IPS-NIHi11 (cell line): ENCODE measurements at regions not wholly inside any gene's neighbourhood (a gene's known extent, or its start where the extent isn't known, plus 50 kb on each side); places are given as distances from the start of the nearest gene placed in this dataset.

ENCODE experiments used
- DNase-seq: peaks from one replicate; pipeline ENCODE4 v3.0.0; 2012; ENCODE audit warnings: mixed read lengths, low spot score

DNA sequence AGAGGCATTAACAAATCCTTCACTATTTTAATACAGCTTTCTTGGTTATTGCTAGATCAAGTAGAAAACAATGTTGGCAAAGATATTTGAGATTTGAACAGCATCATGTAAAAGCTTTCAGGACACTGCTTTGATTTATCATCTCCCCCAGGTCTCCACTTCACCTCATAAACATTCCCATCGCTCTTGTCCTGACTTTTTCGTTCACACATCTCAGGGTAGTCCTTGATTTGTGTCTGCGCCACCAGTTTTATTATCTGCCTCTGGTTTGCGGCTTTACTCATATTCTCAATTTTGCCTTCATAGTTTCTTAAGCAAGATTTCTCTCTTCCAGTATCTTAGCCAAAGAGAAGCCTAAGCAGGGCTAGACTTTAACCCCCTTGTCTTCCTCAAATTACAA is 63.5 kb upstream of the ROR1 start:
- no peak for DNase-seq

GRCh38 chr1:63710761-63711380 is 62.9 kb upstream of the ROR1 start:
- no peak for DNase-seq

DNA sequence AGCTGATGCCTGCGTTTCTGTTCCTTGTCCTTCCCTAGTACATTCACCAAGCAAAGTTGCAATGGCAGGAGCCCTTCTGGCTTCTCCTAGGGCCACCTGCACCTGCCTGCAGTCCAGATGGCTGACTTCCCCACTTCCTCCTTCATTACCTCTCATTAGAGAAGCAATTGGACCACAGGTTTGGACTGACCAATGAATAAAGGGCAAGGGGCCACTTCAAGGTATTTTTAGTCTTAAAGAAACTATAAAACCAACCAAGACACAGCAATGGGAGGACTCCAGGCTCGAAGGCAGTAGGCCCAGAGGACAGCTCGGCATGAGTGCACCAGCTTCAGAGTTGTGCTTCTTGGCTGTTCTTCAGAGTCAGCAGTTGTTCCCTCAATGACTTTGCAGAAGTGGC is 60.8 kb upstream of the ROR1 start:
- no peak for DNase-seq

DNA sequence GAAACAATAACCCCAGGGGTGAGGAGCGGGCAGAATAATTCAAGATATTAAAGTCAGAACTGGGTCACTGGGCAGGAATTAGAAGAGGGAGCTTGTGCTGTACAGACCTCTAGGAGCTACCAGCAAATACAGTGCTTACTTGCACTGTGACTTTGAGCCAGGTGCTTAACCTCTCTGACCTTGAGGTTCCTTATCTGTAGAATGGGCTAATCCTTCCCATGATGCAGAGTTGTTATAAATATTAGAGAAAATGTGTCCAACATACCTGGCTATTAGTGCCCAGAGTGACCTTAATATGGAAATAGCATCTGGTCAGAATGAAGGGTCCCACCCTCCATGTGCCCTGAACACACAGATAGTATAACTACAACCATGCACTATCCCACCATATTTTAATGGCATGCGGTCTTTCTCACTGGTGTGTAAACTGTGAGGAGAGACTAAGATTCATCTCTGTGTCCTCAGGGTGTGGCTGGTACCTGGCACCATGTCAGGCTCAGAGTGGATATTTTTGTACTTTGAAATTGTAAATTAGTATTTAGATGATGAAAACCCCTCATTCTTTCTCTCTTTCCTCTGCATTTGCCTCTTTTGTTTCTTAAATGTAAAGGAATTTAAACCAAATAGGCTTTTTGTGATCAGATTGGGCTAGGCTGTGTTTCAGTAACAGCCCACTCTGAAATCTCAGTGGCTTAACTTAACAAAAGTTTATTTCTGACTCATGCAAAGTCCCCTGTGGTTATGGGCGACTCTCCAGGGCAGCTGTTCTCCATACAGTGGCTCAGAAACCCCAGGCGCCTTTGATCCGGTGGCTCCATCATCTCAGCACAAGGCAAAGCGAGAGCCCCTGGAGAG is 60.0 kb upstream of the ROR1 start:
- peak; percentile 46 for DNase-seq

DNA sequence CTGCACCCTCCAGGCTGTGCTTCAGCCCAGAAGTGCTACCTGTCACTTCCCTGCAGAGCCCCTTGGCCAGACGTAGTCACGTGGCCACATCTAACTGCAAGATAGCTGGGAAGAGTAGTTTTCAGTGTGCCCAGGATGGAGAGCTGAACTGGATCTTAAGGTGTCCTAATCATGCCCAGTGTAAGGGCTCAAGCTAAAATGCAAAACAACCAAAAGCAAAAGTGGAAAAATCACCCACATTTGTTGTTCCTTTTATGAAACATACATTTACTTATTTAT is 59.4 kb upstream of the ROR1 start:
- DNase-seq, result no peak

GRCh38 chr1:63717511-63718065 is 56.2 kb upstream of the ROR1 start:
- DNase-seq, result no peak

DNA sequence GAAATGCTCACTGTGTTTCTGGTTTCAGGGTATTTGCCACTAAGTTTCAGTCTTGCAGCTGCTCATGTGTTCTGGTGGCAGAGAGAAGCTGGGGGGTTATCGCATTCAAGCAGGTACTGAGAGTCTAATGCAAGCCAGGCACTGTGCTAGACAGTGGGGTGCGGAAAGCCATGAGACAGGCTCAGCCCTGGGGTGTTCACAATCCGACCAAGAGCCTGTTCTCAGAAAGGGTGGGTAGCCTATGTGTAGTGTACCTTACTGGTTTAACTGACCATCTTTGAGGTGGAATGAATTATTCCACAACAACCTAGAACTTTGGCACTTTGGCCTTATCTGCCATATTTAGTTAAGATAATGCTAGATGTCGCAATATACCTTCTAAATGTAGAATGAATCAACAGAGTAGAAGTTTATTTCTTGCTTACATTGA is 55.3 kb upstream of the ROR1 start:
- DNase-seq, result no peak

DNA sequence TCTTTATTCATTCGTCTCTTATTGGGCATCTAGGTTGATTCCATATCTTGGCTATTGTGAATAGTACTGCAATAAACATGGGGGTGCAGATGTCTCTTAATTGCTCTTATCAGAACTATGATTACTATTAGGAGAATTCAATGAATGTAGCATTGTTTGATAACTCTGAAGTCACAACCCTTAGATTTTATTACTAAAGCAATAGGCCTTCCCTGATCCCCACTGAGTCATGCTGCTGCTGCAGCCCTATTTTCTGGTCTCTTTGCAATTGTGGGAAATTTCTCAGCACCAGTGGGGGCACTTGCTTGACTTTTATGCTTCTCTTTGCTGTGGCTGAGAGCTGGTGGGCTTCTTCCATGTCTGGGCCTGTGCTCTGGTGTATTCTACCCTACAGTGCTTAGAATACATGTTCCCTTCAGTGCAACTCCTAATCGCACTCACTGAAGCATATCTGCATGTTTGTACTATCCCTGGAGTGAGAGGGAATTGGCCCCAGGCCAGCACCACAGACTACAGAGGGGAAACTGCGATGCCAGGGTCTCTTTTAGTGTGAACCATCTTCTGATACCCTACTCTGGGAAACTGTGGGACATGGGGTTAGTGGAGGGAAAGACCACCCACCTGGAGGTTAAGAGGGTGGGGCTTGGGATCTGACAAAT is 52.2 kb upstream of the ROR1 start:
- DNase-seq, result no peak

DNA sequence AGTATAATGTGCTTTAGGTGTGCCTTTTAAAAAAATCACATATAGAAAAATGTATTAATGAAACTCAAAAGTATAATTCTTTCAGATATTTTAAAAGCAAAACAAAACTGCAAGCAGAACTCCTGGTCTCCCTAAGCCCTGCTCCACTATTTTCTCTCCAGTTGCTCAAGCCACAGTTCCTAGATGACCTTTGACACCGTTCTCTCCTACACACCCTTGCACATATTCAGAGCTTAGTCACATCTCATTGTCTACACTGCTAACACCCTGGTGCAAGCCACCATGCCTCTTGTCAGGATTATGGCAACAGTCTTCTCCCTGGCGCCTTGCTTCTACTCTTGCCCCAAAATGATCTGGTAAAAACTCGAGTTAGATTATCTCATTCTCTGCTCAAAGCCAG is 50.2 kb upstream of the ROR1 start:
- no peak for DNase-seq
